HG02852 (cell line): ENCODE measurements at regions not wholly inside any gene's neighbourhood (a gene's known extent, or its start where the extent isn't known, plus 50 kb on each side); places are given as distances from the start of the nearest gene placed in this dataset.

Experiments used
- ATAC-seq: cut with Tn5 transposase; IDR thresholded peaks from one replicate; pipeline ENCODE4 v1.9.1; 2021; ENCODE audit warnings: mild to moderate bottlenecking, moderate library complexity; ENCODE audit not compliant: unreplicated experiment

DNA sequence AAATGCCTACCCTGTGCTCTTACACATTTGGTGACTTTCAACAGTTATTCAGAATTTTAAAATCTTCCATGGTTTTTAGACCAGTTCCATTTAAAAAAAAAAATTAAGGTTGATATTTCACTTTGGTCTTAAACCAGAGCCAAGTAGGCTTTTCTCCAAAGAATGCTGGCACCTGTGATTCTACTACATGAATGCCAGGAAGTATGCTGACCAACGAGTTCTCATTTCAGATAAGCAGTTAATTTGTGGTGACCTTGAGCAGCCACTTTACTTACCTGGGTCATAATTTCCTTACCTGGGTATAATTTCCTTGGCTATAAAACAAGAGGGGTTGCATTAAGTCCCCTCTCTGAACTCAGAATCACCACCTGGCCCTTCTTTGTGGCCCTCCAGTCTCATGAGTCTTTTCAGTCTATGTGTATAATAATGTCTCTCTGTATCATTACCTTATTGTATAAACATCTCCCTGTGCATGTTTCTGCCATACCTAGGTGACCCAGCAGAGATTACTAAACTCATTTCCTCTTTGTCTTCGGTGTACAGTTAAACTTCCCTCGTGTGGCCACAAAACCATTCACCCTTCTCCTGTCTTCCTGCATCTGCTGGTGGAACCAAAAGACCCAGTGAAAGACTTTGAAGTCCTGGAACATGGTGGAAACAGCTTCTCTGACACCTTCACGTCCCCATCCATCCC, 139.1 kb upstream of the DPT start:
- no peak for ATAC-seq

DNA sequence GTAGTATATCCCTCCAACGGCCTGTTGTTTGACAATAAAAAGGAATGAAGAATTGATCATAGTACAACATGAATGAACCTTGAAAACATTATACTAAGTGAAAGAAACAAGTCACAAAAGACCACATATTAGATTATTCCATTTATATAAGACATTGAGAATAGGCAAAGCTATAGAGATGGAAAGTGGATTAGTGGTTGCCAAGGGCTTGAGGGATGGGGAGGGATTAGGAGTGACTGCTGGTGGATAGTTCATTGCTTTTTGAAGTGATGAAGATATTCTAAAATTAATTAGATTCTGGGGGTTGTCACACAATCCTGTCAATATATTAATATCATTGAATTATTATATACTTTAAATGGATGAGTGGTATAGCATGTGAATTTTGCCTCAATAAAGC, 142.5 kb upstream of the DPT start:
- ATAC-seq: no peak

GRCh38 chr1:168875831-168876230, 146.8 kb upstream of the DPT start:
- ATAC-seq: no peak

GRCh38 chr1:168876830-168877229, 147.8 kb upstream of the DPT start:
- ATAC-seq: no peak

DNA sequence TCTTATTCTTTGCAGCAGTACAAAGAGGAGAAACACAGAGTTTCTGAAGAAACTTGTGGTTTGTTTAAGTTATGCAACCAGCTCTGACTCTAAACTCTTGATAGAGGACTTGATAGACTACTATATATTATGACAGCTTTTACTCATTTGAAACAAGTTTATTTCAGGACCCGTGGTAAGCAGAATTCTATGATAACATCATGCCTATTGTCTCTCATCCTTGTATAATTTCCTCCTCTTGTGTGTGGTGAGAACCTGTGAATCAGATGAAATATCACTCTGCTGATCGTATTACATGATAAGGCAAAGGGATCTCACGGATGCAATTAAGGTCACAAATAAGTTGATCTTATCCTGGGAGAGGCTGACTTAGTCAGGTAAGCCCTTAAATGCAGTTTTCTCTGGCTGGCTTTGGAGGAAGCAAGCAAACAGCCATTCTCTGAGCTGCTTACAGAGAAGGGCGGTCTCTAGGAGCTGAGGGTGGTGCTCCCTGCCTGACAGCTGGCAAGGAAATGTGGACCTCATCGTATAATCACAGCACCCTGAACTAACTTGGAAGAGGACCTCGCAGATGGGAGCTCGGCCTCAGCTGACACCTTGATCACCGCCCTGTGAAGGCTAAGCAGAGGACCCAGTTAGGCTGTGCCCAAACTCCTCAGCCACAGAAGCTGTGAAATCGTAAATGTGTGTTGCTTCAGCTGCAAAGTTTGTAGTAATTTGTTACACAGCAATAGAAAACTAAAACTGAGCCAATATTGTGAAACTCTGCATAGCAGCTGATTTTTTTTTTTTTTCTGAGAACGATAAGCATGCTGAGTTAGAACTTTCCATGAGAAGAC, 151.1 kb upstream of the DPT start:
- ATAC-seq: no peak

GRCh38 chr1:168881656-168882260, 152.8 kb upstream of the DPT start:
- no peak for ATAC-seq

DNA sequence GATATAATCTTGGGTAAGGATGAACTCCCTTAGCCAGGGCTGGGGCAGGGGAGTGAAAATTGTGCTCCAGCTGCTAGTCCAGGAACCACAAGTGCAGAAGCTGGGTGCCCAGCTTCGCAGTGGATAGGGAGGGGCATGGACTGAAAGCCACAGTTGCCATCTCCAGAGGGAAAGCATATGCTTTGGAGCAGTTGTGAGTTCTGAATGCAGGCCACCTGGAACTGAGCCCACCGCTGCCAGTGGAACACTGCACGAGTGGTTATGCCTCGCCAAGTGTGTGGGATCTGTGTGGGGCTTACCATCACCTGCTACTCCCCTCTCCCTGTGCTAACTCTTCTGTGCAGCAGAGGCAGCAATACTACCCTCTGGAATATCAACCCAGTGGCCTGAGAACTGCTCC, 158.4 kb upstream of the DPT start:
- no peak for ATAC-seq

- no peak for ATAC-seq
Measured at GRCh38 chr1:168888418-168888817, 159.4 kb upstream of the DPT start.

DNA sequence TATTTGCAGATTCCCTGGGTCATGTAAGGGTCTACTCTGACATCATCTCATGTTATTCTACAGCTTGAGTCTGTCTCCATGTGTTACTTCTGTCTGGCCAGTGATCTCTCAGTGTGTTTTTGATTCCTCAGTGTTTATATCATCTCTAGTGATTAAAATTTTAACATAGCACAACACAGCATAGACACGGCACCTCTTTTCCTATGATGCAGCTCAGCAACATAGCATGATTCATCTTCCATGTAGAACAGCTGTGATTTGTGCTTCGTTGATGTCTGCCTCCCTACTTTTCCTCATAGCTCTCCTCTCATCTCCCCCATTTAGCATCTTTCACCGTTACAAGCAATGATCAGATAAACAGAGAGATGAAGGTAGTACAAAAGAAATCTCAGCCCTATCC, 163.9 kb upstream of the DPT start:
- no peak for ATAC-seq

- ATAC-seq: no peak
Measured at GRCh38 chr1:168893359-168893801, 164.4 kb upstream of the DPT start.

DNA sequence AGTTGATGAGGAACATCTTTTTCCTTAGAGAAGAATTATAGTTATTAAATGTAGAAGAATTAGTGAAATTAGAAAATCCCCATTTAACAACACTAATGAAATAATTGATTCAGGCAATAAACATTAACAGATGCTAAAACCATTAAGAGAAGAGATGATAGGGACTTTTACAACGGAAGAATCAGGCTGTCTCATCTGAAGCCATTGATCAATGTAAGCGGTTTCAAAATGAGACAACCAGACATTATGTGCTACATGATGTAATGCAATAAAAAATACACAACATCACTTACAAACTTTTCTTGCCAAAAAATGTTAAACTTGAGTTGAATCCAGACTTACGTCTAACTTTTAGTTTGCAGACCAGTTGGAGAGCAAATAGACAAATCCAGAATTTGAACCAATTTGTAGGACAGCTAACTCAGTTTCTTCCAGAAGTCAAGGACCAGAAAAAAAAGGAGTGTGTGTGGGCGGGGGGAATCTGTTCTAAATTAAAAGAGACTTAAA, 165.4 kb upstream of the DPT start:
- ATAC-seq: no peak

DNA sequence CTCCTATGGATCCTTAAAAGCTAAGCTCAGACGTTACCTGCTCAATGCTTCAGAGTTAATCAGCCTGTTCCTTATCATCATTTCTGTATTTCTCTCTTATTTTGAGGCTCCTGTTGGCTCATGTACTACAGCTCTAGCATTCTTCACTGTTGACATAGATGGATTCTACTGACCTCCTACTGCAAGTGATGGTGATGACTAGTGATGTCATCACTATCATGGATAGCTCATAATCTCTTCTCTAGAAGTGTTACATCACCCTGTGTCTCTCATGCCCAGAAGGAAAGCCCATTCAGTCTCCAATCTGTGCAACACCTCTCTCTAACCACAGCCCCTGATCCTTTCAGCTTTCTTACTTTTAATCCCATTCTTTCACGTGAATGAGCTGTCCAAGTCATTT, 168.2 kb upstream of the DPT start:
- no peak for ATAC-seq

GRCh38 chr1:168903237-168903830, 174.3 kb upstream of the DPT start:
- no peak for ATAC-seq

DNA sequence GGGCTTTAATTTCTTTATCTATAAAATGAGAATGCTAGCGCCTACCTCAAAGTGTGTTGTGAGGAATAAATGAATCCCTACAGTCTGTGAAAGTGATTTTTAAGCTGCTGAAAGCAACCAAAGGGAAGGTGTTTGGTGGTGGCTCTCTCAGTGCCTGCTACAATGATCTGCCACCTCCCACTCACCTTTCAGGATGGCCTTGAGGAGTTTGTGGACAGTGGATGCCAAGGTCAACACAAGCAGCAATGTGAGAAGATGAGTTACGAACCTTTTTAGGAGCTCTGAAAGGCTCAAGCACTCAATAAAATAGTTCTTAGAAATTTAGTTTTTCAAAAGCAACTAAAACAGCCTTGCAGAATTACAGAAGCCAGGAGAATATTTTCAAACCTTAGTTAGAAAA, 176.6 kb upstream of the DPT start:
- ATAC-seq: no peak

- ATAC-seq: no peak
Measured at GRCh38 chr1:168906367-168906766, 177.4 kb upstream of the DPT start.

DNA sequence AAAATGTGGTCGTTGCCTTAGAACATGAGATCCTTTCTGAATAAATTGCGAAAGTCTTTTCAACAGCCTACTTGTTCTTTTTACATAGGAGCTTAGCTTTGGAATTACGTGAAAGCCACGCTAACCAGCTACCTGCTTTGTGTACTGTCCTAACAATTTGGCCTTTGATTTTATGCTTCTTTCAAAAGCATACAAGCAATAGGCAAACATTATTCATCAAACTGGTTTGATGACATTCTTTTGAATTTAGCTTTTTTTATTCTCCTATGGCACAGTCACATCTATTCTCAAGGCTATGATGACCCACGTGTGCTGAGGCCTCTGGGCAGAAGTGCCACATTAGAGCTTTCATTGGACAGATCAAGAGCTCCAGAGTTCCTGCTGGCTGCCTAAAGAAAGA, 178.0 kb upstream of the DPT start:
- ATAC-seq: no peak

GRCh38 chr1:168907786-168908348, 178.9 kb upstream of the DPT start:
- ATAC-seq: no peak

DNA sequence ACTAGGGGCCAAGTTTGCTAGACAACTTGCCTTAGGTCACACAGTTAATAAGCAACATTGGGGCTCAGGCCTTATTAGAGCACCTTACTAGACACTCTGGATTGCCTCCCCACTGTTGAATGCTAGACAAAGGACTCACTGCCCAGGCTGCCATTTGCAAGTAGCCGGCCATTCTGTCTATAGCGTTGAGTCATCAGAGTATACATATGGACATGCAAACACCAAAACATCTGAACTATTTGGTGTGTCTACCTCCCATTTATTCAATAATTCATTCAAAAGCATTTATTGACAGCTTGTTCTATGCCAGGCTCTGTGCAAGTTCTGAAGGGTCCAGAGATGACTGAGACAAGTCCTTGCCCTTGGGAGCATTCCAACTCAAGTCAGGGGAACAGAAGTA, 181.4 kb upstream of the DPT start:
- ATAC-seq: no peak

DNA sequence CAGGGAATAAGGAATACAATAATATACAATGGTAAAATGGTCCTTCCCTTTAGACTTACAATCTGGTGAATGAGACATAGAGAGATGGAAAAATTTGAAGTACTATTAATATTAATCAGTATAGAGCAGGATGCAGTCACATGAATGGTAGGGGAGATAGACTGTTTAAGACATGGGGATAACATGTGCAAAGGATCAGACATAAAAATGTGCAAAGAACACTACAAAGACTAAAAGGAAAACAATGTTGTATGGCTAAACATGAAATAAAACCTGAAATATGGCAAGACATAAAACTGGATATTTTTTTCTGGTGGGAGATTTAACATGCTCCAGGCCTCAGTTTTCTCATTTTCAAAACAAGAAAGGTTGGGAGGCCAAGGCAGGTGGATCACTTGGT, 182.4 kb upstream of the DPT start:
- no peak for ATAC-seq

DNA sequence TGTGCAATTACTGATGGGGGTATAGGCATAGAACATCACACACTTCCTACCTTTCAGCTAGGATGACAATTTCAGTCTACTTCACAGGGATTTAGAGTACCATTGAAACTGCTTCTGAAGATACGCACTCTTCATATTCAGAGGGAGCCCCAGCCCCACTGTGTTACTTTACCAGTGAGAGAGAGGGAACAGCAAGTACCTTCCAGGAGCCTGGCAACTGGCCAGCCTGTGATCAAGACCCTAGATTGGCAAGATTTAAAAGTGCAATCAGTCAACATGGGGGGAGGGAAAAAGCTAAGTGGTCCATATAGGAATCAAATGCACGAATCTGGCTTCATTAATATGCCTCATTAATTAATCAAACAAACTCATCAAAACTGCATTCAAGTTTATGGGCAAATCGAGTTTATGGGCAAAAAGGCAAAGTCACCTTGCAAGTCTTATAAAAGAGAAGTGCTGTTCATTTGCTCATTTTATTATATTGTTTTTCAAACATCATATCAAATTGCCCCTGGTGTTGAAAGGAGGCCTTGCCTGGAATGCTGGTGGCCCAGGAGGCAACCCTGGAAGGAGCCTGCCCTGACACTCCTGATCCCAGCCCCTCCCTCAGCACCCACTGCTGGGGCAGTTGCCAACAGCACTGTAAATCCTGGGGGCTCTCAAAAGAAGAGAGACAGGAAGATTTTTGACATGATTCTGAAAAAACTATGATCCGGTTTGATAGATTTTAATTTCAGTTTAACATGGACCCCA, 184.9 kb upstream of the DPT start:
- ATAC-seq: no peak
